HCT116 (cell line): ENCODE measurements at regions not wholly inside any gene's neighbourhood (a gene's known extent, or its start where the extent isn't known, plus 50 kb on each side); places are given as distances from the start of the nearest gene placed in this dataset.

Source experiments
- ATAC-seq: fragments of 200-7000 bp; cut with Tn5 transposase; 2 replicates; pipeline ENCODE4 v1.9.1; 2020; ENCODE audit warnings: mild to moderate bottlenecking, moderate library complexity
- BruUV-seq: library from RNA; stranded (reverse); fragments of 400-500 nt; replicated peaks from 2 replicates; lab custom pipeline; 2021; lab: Mats Ljungman, UMichigan
- CTCF ChIA-PET: fragments of 300-600 bp; sonication (Branson Sonifier 250); formaldehyde crosslinking; loops from one replicate; lab custom pipeline; 2021; ENCODE audit warnings: antibody characterized with exemption; lab: Charles Lee
- POLR2A ChIA-PET: fragments of 300-600, 350-600 bp; sonication (Branson Sonifier 250); formaldehyde crosslinking; loops from one replicate; lab custom pipeline; 2021; ENCODE audit warnings: antibody characterized with exemption; lab: Charles Lee
- RAD21 ChIA-PET, 2 experiments: fragments of 300-600 bp; sonication (Branson Sonifier 250); formaldehyde crosslinking; loops; one replicate each; lab custom pipeline; 2023; ENCODE audit warnings: low total read pairs in 2 of 2; ENCODE audit not compliant: uncharacterized antibody in 2 of 2, unreplicated experiment in 2 of 2, low non-redundant PET in 1 of 2; lab: Charles Lee
- DNase-seq: peaks from one replicate; pipeline ENCODE4 v3.0.0-alpha.2; 2010; ENCODE audit warnings: low read depth, low spot score
- H2AFZ ChIP-seq: fragments of 200-600 bp; shearing (Covaris generic), sonication (generic); 2 replicates; pipeline ENCODE4 v1.6.1; 2017; ENCODE audit warnings: low read depth, mixed run types, mixed read lengths, antibody characterized with exemption, low read length; ENCODE audit not compliant: poor library complexity, severe bottlenecking
- H3K27ac ChIP-seq: 2 replicates; pipeline ENCODE4 v1.5.1; 2012; ENCODE audit warnings: low read depth, low read length
- H3K27me3 ChIP-seq: fragments of 200-600 bp; sonication (generic); 2 replicates; pipeline ENCODE4 v1.6.1; 2016; ENCODE audit warnings: mixed run types, low read length, mixed read lengths; ENCODE audit not compliant: insufficient read depth
- H3K36me3 ChIP-seq, 2 experiments: fragments of 200-500 bp in 1 of 2; fragments of 200-600 bp in 1 of 2; sonication (Bioruptor generic) in 1 of 2; sonication (generic) in 1 of 2; 2 replicates each; pipeline versions ENCODE4 v1.5.1 to v1.6.1; 2014 to 2016; ENCODE audit warnings: low read length in 2 of 2, inconsistent platforms in 1 of 2, mixed read lengths in 1 of 2, mixed run types in 1 of 2; ENCODE audit not compliant: insufficient read depth in 2 of 2, control insufficient read depth in 1 of 2
- H3K4me1 ChIP-seq, 2 experiments: fragments of 200-600 bp in 1 of 2; sonication (generic) in 1 of 2; 2 replicates each; pipeline versions ENCODE4 v1.5.1 to v1.6.1; 2012 to 2017; ENCODE audit warnings: low read length in 2 of 2, inconsistent platforms in 1 of 2, mild to moderate bottlenecking in 1 of 2, mixed read lengths in 1 of 2, mixed run types in 1 of 2, moderate library complexity in 1 of 2; ENCODE audit not compliant: insufficient read depth in 2 of 2, control insufficient read depth in 1 of 2
- H3K4me2 ChIP-seq: fragments of 200-600 bp; sonication (generic); 2 replicates; pipeline ENCODE4 v1.6.1; 2017; ENCODE audit warnings: mixed run types, low read length, mixed read lengths
- H3K4me3 ChIP-seq, 2 experiments: fragments of 200-600 bp in 1 of 2; sonication (generic) in 1 of 2; replicated peaks in 1 of 2; 2 replicates each; pipeline ENCODE4 v1.5.1; 2011 to 2016; ENCODE audit warnings: low read length in 2 of 2, control low read depth in 1 of 2, low read depth in 1 of 2, mild to moderate bottlenecking in 1 of 2, mixed read lengths in 1 of 2, mixed run types in 1 of 2
- H3K79me2 ChIP-seq: fragments of 200-600 bp; sonication (generic); 2 replicates; pipeline ENCODE4 v1.6.1; 2017; ENCODE audit warnings: mild to moderate bottlenecking, mixed run types, low read length, moderate library complexity, mixed read lengths; ENCODE audit not compliant: insufficient read depth
- H3K9ac ChIP-seq: fragments of 200-600 bp; sonication (generic); 2 replicates; pipeline ENCODE4 v1.6.1; 2016; ENCODE audit warnings: low read length, mixed read lengths
- H3K9me2 ChIP-seq: fragments of 200-600 bp; sonication (generic), shearing (Covaris generic); 2 replicates; pipeline ENCODE4 v1.6.1; 2017; ENCODE audit warnings: mixed run types, mild to moderate bottlenecking, moderate library complexity; ENCODE audit not compliant: insufficient read depth
- H3K9me3 ChIP-seq, 2 experiments: fragments of 200-500 bp in 1 of 2; fragments of 200-600 bp in 1 of 2; sonication (Bioruptor generic) in 1 of 2; sonication (generic) in 1 of 2; 2 replicates each; pipeline ENCODE4 v1.6.1; 2014 to 2017; ENCODE audit warnings: low read length in 2 of 2, mixed read lengths in 2 of 2, inconsistent platforms in 1 of 2, low read depth in 1 of 2, mild to moderate bottlenecking in 1 of 2, mixed run types in 1 of 2, moderate library complexity in 1 of 2; ENCODE audit not compliant: control insufficient read depth in 1 of 2, insufficient read depth in 1 of 2
- H4K20me1 ChIP-seq: fragments of 200-600 bp; sonication (generic), shearing (Covaris generic); 2 replicates; pipeline ENCODE4 v1.6.1; 2017; ENCODE audit warnings: mixed run types, mild to moderate bottlenecking, moderate library complexity; ENCODE audit not compliant: insufficient read depth
- CEBPB ChIP-seq: IDR thresholded peaks from 2 replicates; pipeline ENCODE4 v1.6.1; 2012; ENCODE audit warnings: low read depth
- EGR1 ChIP-seq: IDR thresholded peaks from 2 replicates; pipeline ENCODE4 v1.6.1; 2012; ENCODE audit warnings: low read depth
- ELF1 ChIP-seq: IDR thresholded peaks from 2 replicates; pipeline ENCODE4 v1.6.1; 2012; ENCODE audit warnings: low read depth, borderline replicate concordance
- EZH2 ChIP-seq: fragments of 200-600 bp; sonication (generic); IDR thresholded peaks from 2 replicates; pipeline ENCODE4 v1.6.1; 2017; ENCODE audit warnings: antibody characterized with exemption, mixed run types
- EZH2phosphoT487 ChIP-seq: fragments of 200-600 bp; IDR thresholded peaks from 2 replicates; pipeline ENCODE4 v1.6.1; 2018; ENCODE audit warnings: antibody characterized with exemption, borderline replicate concordance
- JUND ChIP-seq: IDR thresholded peaks from 2 replicates; pipeline ENCODE4 v1.6.1; 2012
- POLR2A ChIP-seq: IDR thresholded peaks from 2 replicates; pipeline ENCODE4 v1.7.0; 2011; ENCODE audit warnings: borderline replicate concordance; ENCODE audit not compliant: insufficient read depth, insufficient read length; ENCODE audit errors: extremely low read depth
- POLR2AphosphoS5 ChIP-seq: IDR thresholded peaks from 2 replicates; pipeline ENCODE4 v1.6.1; 2011; ENCODE audit warnings: mild to moderate bottlenecking, low read depth, low read length, moderate library complexity
- SIN3A ChIP-seq: IDR thresholded peaks from 2 replicates; pipeline ENCODE4 v1.6.1; 2012; ENCODE audit warnings: low read depth
- SP1 ChIP-seq: IDR thresholded peaks from 2 replicates; pipeline ENCODE4 v1.6.1; 2012; ENCODE audit warnings: low read depth
- SRF ChIP-seq: IDR thresholded peaks from 2 replicates; pipeline ENCODE4 v1.6.1; 2012; ENCODE audit warnings: low read depth
- ZNF274 ChIP-seq: fragments of 200-500 bp; sonication (Bioruptor generic); IDR thresholded peaks from 2 replicates; pipeline ENCODE4 v1.6.1; 2014; ENCODE audit warnings: mild to moderate bottlenecking, low read depth, low read length, inconsistent platforms
- intact Hi-C: fragments of 100-400 bp; cut with micrococcal nuclease; formaldehyde crosslinking; loops from 2 replicates; pipeline ENCODE4 v1.10.0; 2022
- TF ChIP-seq, protein P1 (sequence below): IDR thresholded peaks from 2 replicates; pipeline ENCODE4 v1.6.1; 2011; ENCODE audit warnings: mild to moderate bottlenecking, low read length, moderate library complexity; ENCODE audit not compliant: insufficient replicate concordance; ENCODE audit errors: extremely low read depth
- TF ChIP-seq, protein P2 (sequence below): IDR thresholded peaks from 2 replicates; pipeline ENCODE4 v1.6.1; 2012
- TF ChIP-seq, protein P3 (sequence below): IDR thresholded peaks from 2 replicates; pipeline ENCODE4 v1.6.1; 2012
- TF ChIP-seq, protein P4 (sequence below): IDR thresholded peaks from 2 replicates; pipeline ENCODE4 v1.6.1; 2012; ENCODE audit warnings: low read depth
- TF ChIP-seq, protein P5 (sequence below), 3 experiments: fragments of 200-600 bp in 1 of 3; sonication (generic) in 1 of 3; IDR thresholded peaks in 2 of 3; conservative IDR thresholded peaks in 1 of 3; 2 replicates each; pipeline ENCODE4 v1.5.1; 2012 to 2017; ENCODE audit warnings: low read depth in 2 of 3, low read length in 2 of 3, antibody characterized with exemption in 1 of 3, borderline replicate concordance in 1 of 3, control low read depth in 1 of 3, mild to moderate bottlenecking in 1 of 3, mixed read lengths in 1 of 3, mixed run types in 1 of 3, moderate library complexity in 1 of 3; ENCODE audit not compliant: insufficient read depth in 1 of 3

DNA sequence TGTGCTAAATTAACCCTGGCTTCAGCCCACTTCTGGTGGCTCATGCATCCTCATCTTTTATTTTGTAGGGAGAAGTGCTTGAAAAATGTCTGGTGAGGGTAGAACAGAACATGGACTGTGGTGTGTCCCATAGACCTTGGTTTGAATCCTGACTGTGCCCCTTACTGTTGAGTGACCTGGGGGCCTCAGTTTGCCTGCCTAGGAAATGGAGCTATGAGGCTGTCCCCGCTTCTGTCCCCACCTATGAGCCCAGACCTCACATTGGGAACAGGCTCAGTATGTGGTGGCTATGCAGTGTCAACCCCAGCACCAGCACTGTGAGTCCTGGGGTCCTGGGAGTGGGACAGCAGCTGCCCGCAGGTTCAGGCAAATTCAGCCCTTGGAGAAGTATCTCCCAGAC is 186.3 kb upstream of the GSE1 start:
- H3K36me3 ChIP-seq = no peaks in the 10 kb centered on the region
- POLR2A ChIA-PET = no interaction called here
- H3K27me3 ChIP-seq = 0 out of 2 replicates have a peak, but pooled peaks cover 5% of the 10 kb centered on the region
- H3K9me3 ChIP-seq = no peaks in the 10 kb centered on the region
- intact Hi-C loops = loop anchor here (10.0 kb wide), 1 partner anchor 128 kb away; no protein-coding TSS in a partner anchor
- ATAC-seq (no peak), DNase-seq (no peak)
- H3K4me3 ChIP-seq = no peak overlapping the region
- H3K4me1 ChIP-seq = no peaks in the 10 kb centered on the region
- H3K27ac ChIP-seq = no peak overlapping the region
- no peak overlapping the region for H3K4me2 ChIP-seq
- no peaks in the 10 kb centered on the region for H3K79me2 ChIP-seq
- no peak overlapping the region for H3K9ac ChIP-seq
- H2AFZ ChIP-seq = no peak overlapping the region
- no peaks in the 10 kb centered on the region for H3K9me2 ChIP-seq
- BruUV-seq = no TSS peak
- no peaks in the 10 kb centered on the region for H4K20me1 ChIP-seq
- TF ChIP-seq SP1 = no peak
- TF ChIP-seq JUND = no peak
- TF ChIP-seq ELF1 = no peak
- TF ChIP-seq EZH2phosphoT487 = no peak
- no peak for TF ChIP-seq SIN3A
- no peak for TF ChIP-seq ZNF274
- TF ChIP-seq, protein P1, sequence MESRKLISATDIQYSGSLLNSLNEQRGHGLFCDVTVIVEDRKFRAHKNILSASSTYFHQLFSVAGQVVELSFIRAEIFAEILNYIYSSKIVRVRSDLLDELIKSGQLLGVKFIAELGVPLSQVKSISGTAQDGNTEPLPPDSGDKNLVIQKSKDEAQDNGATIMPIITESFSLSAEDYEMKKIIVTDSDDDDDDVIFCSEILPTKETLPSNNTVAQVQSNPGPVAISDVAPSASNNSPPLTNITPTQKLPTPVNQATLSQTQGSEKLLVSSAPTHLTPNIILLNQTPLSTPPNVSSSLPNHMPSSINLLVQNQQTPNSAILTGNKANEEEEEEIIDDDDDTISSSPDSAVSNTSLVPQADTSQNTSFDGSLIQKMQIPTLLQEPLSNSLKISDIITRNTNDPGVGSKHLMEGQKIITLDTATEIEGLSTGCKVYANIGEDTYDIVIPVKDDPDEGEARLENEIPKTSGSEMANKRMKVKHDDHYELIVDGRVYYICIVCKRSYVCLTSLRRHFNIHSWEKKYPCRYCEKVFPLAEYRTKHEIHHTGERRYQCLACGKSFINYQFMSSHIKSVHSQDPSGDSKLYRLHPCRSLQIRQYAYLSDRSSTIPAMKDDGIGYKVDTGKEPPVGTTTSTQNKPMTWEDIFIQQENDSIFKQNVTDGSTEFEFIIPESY = no peak
- no peak for TF ChIP-seq EGR1
- TF ChIP-seq POLR2A = no peak
- TF ChIP-seq POLR2AphosphoS5 = no peak
- TF ChIP-seq, protein P2, sequence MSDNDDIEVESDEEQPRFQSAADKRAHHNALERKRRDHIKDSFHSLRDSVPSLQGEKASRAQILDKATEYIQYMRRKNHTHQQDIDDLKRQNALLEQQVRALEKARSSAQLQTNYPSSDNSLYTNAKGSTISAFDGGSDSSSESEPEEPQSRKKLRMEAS = no peak
- TF ChIP-seq, protein P3, sequence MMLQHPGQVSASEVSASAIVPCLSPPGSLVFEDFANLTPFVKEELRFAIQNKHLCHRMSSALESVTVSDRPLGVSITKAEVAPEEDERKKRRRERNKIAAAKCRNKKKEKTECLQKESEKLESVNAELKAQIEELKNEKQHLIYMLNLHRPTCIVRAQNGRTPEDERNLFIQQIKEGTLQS = no peak
- no peak for TF ChIP-seq CEBPB
- TF ChIP-seq EZH2 = no peak
- TF ChIP-seq SRF = no peak
- TF ChIP-seq, protein P4, sequence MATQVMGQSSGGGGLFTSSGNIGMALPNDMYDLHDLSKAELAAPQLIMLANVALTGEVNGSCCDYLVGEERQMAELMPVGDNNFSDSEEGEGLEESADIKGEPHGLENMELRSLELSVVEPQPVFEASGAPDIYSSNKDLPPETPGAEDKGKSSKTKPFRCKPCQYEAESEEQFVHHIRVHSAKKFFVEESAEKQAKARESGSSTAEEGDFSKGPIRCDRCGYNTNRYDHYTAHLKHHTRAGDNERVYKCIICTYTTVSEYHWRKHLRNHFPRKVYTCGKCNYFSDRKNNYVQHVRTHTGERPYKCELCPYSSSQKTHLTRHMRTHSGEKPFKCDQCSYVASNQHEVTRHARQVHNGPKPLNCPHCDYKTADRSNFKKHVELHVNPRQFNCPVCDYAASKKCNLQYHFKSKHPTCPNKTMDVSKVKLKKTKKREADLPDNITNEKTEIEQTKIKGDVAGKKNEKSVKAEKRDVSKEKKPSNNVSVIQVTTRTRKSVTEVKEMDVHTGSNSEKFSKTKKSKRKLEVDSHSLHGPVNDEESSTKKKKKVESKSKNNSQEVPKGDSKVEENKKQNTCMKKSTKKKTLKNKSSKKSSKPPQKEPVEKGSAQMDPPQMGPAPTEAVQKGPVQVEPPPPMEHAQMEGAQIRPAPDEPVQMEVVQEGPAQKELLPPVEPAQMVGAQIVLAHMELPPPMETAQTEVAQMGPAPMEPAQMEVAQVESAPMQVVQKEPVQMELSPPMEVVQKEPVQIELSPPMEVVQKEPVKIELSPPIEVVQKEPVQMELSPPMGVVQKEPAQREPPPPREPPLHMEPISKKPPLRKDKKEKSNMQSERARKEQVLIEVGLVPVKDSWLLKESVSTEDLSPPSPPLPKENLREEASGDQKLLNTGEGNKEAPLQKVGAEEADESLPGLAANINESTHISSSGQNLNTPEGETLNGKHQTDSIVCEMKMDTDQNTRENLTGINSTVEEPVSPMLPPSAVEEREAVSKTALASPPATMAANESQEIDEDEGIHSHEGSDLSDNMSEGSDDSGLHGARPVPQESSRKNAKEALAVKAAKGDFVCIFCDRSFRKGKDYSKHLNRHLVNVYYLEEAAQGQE = no peak
- TF ChIP-seq, protein P5, sequence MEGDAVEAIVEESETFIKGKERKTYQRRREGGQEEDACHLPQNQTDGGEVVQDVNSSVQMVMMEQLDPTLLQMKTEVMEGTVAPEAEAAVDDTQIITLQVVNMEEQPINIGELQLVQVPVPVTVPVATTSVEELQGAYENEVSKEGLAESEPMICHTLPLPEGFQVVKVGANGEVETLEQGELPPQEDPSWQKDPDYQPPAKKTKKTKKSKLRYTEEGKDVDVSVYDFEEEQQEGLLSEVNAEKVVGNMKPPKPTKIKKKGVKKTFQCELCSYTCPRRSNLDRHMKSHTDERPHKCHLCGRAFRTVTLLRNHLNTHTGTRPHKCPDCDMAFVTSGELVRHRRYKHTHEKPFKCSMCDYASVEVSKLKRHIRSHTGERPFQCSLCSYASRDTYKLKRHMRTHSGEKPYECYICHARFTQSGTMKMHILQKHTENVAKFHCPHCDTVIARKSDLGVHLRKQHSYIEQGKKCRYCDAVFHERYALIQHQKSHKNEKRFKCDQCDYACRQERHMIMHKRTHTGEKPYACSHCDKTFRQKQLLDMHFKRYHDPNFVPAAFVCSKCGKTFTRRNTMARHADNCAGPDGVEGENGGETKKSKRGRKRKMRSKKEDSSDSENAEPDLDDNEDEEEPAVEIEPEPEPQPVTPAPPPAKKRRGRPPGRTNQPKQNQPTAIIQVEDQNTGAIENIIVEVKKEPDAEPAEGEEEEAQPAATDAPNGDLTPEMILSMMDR (IDR thresholded peaks at IDR 0.05 in 2 of 3, conservative IDR thresholded peaks at IDR 0.05 in 1 of 3; ENCODE audit: borderline replicate concordance in 1 of 3, insufficient read depth in 1 of 3, low read depth in 2 of 3, low read length in 2 of 3) = no peak
- CTCF ChIA-PET = interaction anchor here (6.3 kb wide), 1 partner anchor 11 kb away, joined by 39 read pairs; no protein-coding TSS in a partner anchor
- RAD21 ChIA-PET = no interaction called here
